Left cardiac atrium (tissue), 4 donors: ENCODE measurements at regions not wholly inside any gene's neighbourhood (a gene's known extent, or its start where the extent isn't known, plus 50 kb on each side); places are given as distances from the start of the nearest gene placed in this dataset.
"Not testable (repeated sequence)": the region's sequence is repeated elsewhere in the genome, so short reads cannot be mapped to it uniquely, and the experiment has no call there.

ENCODE experiments used
- ATAC-seq, 2 donors: fragments of 200-7000 bp; cut with Tn5 transposase; one replicate each; pipeline ENCODE4 v1.9.1; 2020; ENCODE audit warnings: mild to moderate bottlenecking in 2 of 2, moderate library complexity in 2 of 2
- DNase-seq: peaks from one replicate; pipeline ENCODE4 v3.0.0-alpha.2; 2020
- intact Hi-C, 2 donors: fragments of 100-400 bp; cut with DNase I; formaldehyde crosslinking; loops; one replicate each; pipeline versions ENCODE4 v1.14.1 to v1.15.1; 2022 to 2023
- donor health status: DM: no; HTN: yes; CAD: no.
- donor health status: DM: no; HTN: yes; CAD: no; lungs with severe emphysema.
- donor health status: DM: yes; HTN: yes; CAD: no.
- donor health status: Dilated cardiomyopathy.

DNA sequence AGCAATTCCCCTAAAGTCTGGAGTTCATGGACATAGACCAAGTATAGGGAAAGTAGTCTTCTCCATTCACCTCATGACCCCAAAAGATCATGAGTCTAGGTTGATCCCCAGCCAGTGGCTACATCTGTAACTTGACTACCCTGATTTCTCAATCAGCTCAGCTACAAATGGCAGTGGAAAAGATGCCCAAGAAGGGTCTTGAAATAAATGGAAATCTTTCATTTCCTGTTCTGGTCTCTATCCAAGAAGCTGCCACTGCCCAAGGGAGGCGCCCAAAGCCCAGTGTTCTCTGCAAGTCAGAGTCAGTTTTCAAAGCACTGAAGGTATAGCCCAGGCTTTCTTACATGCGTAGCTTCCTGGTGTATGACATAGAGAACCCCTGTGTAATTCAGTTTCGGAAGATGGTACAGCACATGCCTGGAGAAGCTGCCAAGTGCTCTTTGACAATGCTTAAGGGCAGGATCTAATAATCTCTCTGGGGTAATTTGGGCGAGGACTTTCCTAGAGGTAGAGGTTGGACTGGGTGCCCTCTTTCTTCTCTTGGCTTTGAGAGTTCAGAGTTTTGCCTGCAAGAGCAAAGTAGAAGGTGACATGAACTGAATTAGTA, 101.1 kb downstream of the ADAMTS15 start:
- DNase-seq (no peak), ATAC-seq (peak in 1 of 2 donors; percentile 10)
- intact Hi-C loops: no loop called here

DNA sequence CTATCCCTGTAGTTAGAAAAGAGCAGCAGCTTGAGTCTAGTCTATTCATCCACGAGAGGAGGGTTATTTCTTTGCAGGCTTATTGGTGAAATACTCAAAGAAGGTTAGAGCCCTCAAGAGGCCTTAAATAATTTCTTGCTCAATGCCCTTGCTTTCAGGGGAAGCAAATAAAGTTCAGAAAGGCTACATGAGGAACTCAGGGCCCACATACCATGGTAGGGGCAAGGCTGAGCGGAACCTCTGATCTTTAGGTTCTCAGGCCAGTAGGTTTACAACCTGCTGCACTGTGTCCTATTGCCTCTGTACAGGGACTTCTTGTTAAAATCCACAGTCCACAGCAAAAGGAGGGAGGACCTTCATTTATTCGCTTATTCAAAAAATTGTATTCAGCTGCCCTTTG, 101.7 kb downstream of the ADAMTS15 start:
- intact Hi-C loops: no loop called here
- DNase-seq (no peak), ATAC-seq (no peak)

DNA sequence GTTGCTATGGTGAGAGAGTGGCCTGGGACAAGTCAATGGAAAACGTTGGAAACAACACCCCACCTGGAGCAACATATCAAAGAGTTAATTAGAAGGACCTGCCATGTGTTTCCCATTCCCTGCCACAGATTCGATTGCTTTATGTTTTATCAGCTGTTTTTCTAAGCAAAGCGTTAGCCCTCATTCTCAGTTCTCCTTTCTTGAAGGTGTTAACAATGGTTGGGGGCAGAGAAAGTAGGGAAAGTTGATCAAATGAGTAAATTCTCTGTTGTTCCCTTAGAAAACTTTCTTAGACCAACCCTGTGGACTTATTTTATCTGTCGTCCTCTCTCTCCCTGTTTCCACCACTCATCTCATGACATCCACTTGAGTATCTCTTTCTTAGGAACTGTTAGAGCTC, 102.5 kb downstream of the ADAMTS15 start:
- intact Hi-C loops: no loop called here
- no peak for ATAC-seq
- no peak for DNase-seq

DNA sequence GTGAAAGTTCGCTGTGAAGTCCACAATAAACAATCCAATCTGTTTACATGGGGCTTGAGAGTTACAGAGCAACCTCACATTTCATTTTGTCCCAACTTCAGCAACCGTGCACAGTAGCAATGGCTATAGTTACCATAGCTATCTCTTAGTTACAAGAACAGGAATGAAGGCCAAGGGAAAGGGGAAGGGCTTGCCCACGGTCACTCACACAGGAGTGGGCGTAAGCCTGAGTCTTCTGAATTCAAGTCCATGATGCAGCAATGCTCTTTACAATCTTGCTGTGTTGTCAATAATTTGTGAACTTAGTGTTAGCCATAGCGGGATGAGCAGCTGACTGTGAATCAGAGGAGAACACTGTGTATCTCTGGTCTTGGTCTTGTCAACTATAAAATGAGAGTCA, 102.9 kb downstream of the ADAMTS15 start:
- DNase-seq: no peak
- ATAC-seq: peak in 1 of 2 donors; percentile 10

DNA sequence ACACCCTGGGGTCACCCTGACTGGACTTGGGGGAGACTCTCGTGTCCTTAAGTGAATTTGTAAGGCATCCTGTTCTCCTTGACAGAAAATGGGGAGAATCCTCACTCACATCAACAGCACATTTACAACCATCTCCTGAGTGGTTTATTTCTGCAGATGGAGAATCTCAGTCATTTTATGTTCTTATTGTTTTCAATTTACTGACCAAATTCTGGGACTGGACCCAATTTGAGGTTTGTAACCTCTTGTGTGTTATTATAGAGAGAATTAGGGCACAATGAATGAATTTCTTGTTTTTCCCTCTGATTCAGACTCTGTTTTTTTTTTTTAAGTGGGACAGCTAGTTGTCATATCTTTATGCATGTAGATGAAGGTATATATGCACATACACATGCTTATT, 104.9 kb downstream of the ADAMTS15 start:
- DNase-seq: no peak
- ATAC-seq: no peak
- intact Hi-C loops: no loop called here

More for the DNA sequence above, 102.9 kb downstream of the ADAMTS15 start:
- intact Hi-C loops: no loop called here

DNA sequence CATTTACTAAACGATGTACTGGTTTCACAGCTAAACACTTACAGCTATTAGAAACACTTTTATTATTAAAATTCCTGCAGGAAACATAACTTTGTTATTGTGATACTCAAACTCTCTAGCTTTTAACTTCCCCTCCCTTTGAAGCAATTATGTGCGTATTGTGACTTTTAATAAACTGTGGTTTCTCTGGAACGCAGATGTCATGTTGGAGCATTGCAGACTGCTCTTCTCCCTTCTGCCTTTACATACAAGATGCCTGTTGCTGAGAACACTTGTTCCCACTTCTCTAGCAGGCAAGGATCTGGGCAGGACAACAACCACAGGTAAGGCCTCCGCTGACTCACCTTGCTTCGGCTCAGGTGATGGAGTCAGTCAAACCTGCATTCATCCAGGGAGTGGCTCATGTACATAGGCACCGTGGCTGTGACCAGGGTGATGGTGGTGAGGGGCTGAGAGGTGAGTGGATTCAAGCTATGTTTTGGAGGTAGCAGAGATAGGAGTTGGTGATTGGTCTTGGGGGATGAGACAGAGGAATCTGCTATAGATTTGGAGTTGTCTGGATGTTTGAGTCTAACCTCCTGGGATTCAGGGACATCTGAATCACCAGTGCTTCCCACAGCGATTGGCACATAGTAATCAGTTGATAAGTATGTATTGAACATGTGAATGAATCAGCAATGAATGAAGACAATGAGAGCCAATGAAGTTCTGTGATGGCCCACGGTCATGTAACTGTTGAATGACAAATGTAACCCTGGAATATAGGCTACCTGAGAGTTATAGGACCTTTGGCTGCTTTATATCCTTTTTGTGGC, 106.0 kb downstream of the ADAMTS15 start:
- DNase-seq (no peak), ATAC-seq (no peak)
- intact Hi-C loops: no loop called here

DNA sequence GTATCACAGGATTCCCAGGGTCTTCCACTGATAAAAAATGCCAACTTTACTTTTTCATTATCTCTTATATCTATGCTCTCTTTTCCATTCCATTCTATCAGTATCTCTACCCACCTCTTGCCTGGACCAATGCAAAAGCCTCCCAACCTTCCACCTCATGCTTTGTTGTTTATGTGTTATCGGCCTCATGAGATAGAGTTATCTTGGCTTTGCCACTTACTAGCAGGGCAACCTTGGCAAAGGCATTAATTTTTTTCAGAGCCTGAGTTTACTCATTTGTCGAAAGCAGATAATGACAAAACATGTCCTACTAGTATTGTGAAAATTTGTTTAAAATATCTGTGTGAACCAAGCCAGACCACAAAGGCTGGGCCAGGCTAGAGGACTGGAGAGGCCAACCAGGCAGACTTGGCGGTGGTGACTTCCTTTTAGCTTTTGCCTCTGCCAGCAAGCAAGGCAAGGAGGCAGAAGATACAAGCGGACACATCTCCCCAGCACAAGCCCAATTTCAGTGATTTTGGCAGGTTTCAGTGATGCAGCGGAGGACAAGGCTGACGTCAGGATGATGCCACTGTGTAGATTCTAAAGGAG, 106.9 kb downstream of the ADAMTS15 start:
- ATAC-seq (peak; percentile 55 to 84), DNase-seq (peak; percentile 60)
- intact Hi-C loops: no loop called here

DNA sequence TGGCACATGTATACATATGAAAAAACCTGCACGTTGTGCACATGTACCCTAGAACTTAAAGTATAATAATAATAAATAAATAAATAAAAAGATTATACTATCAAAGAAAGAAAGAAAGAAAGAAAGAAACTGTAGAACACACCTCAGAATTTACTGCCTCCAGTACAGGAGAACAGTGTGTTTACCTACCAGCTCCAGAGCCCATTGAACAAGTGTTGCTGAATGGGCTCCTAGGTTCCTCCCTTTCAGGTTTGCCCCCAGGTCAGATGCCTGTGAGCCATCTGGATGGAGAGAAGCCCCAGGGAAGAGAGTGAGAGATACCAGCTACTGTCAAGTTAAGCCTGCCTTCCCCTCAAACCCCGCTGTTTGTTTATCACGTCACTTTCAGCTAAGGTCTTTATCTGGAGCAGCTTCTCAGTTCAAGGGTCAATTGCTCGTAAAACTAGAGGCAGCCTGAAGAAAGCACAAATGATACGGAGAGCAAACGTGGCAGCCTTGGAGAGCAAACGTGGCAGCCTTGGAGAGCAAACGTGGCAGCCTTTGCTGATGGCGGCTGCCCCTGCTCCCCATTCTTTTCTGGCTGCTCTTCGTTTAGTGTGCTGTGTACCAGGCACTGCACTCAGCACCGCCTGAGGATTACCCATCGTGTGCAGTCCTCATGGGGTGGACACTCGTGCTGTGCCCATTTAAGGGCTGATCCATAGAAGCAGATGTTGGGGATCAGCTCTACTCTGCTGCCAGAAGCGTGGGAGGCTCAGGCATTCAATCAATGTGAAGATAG, 111.7 kb downstream of the ADAMTS15 start:
- no peak for DNase-seq
- ATAC-seq: peak in 1 of 2 donors; percentile 41

DNA sequence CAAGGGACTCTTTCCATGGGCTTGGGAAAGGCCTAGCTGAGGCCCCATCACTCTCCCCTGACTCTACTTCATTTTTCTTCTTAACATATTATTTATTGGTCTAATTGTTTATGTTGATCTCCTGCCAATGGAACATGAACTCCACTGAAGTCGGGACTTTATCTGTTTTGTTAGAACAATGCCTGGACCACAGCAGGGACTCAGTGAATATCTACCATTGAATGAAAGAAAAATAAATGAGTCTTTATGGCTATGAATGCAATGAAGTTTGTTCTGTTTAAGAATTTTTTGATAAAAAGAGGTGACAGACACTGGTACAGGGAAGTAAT, 112.3 kb downstream of the ADAMTS15 start:
- ATAC-seq: no peak
- intact Hi-C loops: no loop called here
- no peak for DNase-seq

More for the DNA sequence above, 111.7 kb downstream of the ADAMTS15 start:
- intact Hi-C loops: no loop called here

DNA sequence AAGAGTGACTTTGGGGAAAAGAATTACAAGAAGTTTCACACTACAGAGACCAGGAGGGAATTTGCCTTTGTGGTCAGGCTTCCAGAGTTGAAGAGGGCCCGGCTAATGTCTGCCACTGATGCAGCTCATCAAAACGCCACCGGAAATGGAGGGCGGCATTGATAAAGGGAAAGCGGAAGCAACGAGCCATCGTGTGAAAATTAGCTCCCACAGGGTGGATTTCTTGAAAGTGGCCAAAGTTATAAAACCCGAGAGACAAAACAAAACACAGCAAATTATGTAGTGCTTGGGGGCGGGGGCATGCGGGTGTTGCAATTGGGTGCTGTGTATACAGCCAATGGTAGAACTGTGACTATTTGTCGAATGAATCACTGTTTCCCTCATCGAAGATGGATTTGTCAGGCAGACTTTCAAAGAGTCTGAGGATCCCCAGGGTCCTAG, 113.0 kb downstream of the ADAMTS15 start:
- ATAC-seq: no peak
- intact Hi-C loops: no loop called here
- DNase-seq: no peak

DNA sequence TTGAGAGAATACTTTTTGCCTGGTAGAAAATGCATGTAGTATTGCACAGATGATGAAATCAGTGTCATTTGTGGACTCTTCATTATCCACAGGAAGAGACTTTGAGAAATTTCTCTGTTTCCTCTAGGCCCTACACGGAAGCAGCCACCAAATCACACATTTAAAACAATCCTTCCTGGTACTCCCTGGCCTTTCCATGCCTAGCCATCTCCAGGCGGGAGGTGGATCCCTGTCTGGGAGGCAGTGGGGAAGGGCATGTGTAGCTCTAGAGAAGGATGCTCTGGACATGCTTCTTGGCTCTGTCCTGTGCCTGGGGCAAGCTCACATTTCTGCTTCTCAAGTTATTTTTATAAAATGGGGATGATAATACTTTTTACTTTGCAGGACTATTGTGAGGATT, 114.1 kb downstream of the ADAMTS15 start:
- DNase-seq (no peak), ATAC-seq (no peak)
- intact Hi-C loops: no loop called here

DNA sequence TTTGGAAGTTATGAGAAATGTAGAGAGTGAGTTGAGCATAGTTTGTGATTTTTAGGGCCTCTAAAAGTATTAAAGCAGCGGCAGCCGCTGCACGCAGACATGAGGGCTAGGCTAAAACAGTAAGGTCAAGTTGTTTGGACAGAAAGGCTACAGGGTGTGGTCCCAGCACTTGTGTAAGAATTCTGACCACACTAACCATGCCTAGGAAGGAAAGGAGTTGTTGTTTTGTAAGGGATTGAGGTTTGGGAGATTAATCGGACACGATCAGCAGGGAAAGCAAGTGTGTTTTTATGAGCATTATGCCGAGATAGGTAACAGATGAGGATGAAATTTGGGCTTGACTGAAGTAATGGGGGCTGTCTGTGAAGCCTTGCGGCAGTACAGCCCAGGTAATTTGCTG, 117.9 kb downstream of the ADAMTS15 start:
- DNase-seq, intact Hi-C loops, ATAC-seq: not testable (repeated sequence)

DNA sequence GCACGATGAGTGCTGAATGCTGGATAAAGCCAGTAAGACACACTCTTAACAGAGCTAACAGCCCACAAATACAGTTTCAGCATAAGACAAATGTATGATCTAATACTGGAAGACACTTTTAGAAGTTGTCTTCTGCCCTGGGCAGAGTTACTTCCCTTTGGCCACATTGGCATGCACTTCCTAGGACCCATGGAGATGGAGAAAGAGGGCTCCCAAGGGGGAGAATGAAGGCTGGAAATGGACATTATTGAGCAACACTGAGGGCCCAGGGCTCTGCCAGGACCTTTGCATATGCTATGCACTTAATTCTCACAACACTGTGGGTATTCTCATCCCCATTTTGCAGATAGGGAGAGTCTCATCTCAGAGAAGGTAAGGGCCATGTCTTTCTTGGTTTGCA, 123.1 kb downstream of the ADAMTS15 start:
- DNase-seq: no peak
- intact Hi-C loops: no loop called here
- ATAC-seq: peak in 1 of 2 donors; percentile 80

DNA sequence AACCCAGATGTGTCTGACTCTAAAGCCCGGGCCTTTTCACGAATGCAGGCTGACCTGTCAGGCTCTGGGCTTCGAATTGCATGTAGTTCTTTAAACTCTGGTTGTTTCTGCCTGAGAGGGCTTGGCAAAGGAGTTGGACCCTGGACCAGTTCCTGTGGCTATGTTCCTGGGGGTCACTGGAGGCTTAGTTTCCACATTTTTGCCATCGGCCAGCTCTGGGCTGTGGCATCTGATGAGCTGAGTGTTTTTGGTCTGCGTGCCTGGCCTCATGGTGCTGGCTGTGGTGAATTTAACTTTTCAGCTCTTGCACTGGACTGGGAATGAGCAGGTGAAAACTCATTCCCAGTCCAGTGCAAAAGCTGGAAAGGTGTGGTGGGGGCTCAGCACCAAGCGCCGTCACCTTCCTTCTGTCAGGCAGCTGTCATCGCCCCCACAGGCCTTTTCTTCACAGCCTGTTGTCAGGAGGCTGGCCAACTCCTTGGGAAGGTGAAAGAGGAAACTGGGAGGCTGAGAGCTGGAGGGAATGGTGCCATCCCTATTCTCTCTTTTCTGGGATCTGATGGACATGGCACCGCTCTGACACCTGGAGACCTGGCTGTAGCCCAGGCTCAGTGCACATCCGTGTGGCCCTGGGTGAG, 123.6 kb downstream of the ADAMTS15 start:
- DNase-seq: no peak
- intact Hi-C loops: no loop called here
- ATAC-seq: peak; percentile 72 to 77

DNA sequence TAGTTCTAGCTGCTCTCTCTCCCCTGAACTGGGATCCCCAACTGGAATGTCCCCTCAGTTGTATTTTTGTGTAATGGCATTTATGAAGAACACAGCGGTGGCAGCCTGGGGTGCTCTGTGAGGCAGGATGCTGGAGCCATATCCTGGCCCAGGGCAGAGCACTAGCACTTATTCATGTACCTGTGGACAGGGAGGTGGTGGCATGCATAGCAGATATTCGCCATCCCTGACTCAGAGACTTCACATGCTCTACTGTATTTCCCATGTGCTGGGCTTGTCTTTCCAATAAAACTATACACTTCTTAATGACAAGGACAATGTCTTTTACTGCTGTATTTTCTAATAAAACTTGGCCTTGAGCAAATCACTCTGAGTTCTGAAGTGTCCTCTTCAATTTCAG, 125.3 kb downstream of the ADAMTS15 start:
- DNase-seq (no peak), ATAC-seq (no peak)
- intact Hi-C loops: no loop called here

DNA sequence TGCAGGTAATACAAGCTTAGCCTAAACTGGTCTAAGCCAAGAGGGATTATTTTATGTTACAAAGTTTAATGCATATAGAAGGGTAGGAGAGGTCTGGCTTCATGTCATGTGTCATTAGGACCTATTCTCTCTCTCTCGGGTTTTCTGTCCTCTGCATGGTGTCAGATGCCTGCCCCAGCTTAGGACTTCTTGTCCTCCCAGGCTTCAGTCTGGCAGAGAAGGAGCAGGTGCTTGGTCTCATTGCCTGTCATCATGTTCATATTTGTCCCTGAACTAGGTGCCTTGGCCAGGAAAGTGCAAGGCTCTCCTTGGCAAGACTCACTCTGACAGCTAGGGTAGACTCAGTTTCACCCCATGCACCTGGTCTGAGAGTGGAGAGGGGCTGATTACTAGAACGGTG, 126.3 kb downstream of the ADAMTS15 start:
- intact Hi-C loops: no loop called here
- no peak for ATAC-seq

DNA sequence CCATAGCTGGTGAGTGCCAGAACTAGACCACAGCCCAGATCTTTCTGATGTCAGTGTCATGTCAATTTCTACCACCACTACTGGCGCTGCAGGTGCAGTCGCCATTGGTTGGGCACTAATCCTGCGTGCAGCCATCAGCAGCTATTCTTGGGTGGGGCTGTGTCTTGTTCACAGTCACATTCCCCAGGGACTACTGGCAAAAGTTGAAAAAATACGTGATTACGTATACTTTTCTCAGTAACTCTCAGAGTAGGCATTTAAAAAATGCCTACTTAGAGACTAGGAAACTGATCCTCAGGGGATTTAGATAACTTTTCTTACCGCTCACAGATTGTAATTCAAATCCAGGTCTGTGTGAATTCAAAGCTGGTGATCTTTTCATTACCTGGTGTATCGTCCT, 127.7 kb downstream of the ADAMTS15 start:
- intact Hi-C loops: no loop called here
- ATAC-seq (no peak), DNase-seq (no peak)

More for the DNA sequence above, 126.3 kb downstream of the ADAMTS15 start:
- DNase-seq: no peak

DNA sequence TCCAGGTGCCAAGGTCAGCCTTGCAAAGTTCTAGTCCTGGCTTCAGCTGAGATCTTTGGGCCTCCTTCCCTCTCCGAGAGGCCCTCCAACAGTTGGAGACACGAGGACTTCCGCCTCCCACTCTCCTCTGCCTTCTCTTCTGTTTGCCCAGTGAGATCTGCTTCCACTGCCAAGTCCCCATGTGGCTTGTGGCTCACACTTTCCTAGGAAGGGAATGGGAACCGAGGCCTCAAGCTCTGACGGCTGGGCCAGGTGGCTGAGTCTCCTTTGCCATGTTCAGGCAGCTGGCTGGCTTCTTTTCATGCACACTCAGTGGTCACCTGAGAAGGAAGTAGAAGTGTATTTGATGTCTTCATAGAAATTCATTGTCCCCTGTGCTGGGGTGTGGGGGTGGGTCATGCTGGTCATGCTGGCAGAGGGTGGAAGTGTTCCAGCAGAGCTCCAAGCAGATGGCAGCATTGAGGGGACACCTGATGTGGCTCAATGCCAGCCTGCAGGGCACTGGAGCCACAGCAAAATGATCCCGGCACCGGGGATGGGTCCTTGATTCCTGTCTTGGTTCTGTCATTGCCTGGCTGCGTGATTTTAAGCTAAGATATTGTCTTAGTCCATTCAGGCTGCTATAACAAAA, 130.4 kb downstream of the ADAMTS15 start:
- DNase-seq (no peak), ATAC-seq (no peak)
- intact Hi-C loops: no loop called here

DNA sequence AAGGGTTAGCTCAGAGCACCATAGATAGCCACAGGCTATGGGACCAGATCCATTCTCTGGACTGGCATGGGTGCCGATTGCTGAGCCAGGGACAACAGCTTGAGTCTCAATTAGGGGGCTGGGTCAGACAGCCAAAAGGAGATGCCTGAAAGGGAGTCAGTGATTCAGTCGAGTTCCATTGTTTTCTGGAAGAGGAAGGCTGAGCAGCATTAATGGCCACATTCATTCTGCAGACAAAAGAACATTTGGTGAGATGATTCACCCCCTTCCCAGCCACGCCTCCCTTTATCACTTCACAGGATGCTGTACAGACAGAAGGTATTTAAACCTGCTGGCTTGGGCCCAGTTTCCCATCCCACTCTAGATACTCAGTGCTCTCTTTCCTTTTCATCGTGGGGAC, 131.9 kb downstream of the ADAMTS15 start:
- ATAC-seq (peak; percentile 28 to 84), DNase-seq (peak; percentile 81)
- intact Hi-C loops: no loop called here
